Stimulated activated CD4-positive, alpha-beta T cell treated with anti-CD3 and anti-CD28 coated beads, Interleukin-4, amount 100 ng/mL, for 24 hours (primary cell): ENCODE measurements at regions not wholly inside any gene's neighbourhood (a gene's known extent, or its start where the extent isn't known, plus 50 kb on each side); places are given as distances from the start of the nearest gene placed in this dataset.
"Not testable (repeated sequence)": the region's sequence is repeated elsewhere in the genome, so short reads cannot be mapped to it uniquely, and the experiment has no call there.

ENCODE experiments used
- DNase-seq: peaks from one replicate; pipeline ENCODE4 v3.0.0-alpha.2; 2020

- DNase-seq: no peak
Observed at GRCh38 chr15:19973718-19974117, 567.9 kb downstream of the GOLGA6L6 start.

GRCh38 chr15:19972582-19972981, 569.0 kb downstream of the GOLGA6L6 start:
- not testable (repeated sequence) for DNase-seq

- not testable (repeated sequence) for DNase-seq
Observed at GRCh38 chr15:19965574-19965973, 576.0 kb downstream of the GOLGA6L6 start.

GRCh38 chr15:19964480-19964879, 577.1 kb downstream of the GOLGA6L6 start:
- not testable (repeated sequence) for DNase-seq

GRCh38 chr15:19956124-19956796, 585.3 kb downstream of the GOLGA6L6 start:
- DNase-seq: no peak

- DNase-seq: no peak
Observed at GRCh38 chr15:19944261-19944888, 597.2 kb downstream of the GOLGA6L6 start.

GRCh38 chr15:19943515-19943914, 598.1 kb downstream of the GOLGA6L6 start:
- DNase-seq: no peak

- not testable (repeated sequence) for DNase-seq
Observed at GRCh38 chr15:19903281-19903680, 638.3 kb downstream of the GOLGA6L6 start.

GRCh38 chr15:19902388-19902787, 639.2 kb downstream of the GOLGA6L6 start:
- not testable (repeated sequence) for DNase-seq

- not testable (repeated sequence) for DNase-seq
Observed at GRCh38 chr15:19901414-19901813, 640.2 kb downstream of the GOLGA6L6 start.

- no peak for DNase-seq
Observed at GRCh38 chr15:19899021-19899824, 642.4 kb downstream of the GOLGA6L6 start.

- DNase-seq: not testable (repeated sequence)
Observed at GRCh38 chr15:19888811-19889210, 652.8 kb downstream of the GOLGA6L6 start.

GRCh38 chr15:19844061-19844460, 697.5 kb downstream of the GOLGA6L6 start:
- DNase-seq: not testable (repeated sequence)
